SH-SY5Y (cell line): ENCODE measurements at regions not wholly inside any gene's neighbourhood (a gene's known extent, or its start where the extent isn't known, plus 50 kb on each side); places are given as distances from the start of the nearest gene placed in this dataset.

Source experiments
- GATA2 ChIP-seq: IDR thresholded peaks from 2 replicates; pipeline ENCODE4 v1.6.1; 2011; ENCODE audit warnings: mild to moderate bottlenecking, low read depth, low read length
- GATA3 ChIP-seq: IDR thresholded peaks from 2 replicates; pipeline ENCODE4 v1.6.1; 2011; ENCODE audit warnings: low read depth, mild to moderate bottlenecking, low read length, moderate library complexity

GRCh38 chr12:108053512-108053911, 75.6 kb upstream of the WSCD2 start:
- no peak for TF ChIP-seq GATA2
- no peak for TF ChIP-seq GATA3

- TF ChIP-seq GATA3 = no peak
- no peak for TF ChIP-seq GATA2
Measured at GRCh38 chr12:108054496-108054895, 74.6 kb upstream of the WSCD2 start.

- TF ChIP-seq GATA3 (no peak), GATA2 (no peak)
Measured at GRCh38 chr12:108055141-108055540, 73.9 kb upstream of the WSCD2 start.

GRCh38 chr12:108060067-108060466, 69.0 kb upstream of the WSCD2 start:
- no peak for TF ChIP-seq GATA2
- TF ChIP-seq GATA3 = no peak

- TF ChIP-seq GATA2 (no peak), GATA3 (no peak)
Measured at GRCh38 chr12:108060903-108061302, 68.2 kb upstream of the WSCD2 start.

- TF ChIP-seq GATA2 = no peak
- TF ChIP-seq GATA3 = no peak
Measured at GRCh38 chr12:108063192-108063591, 65.9 kb upstream of the WSCD2 start.

GRCh38 chr12:108065069-108065468, 64.0 kb upstream of the WSCD2 start:
- TF ChIP-seq GATA3 (no peak), GATA2 (no peak)

GRCh38 chr12:108066583-108067577, 62.2 kb upstream of the WSCD2 start:
- TF ChIP-seq GATA2 (no peak), GATA3 (no peak)

- TF ChIP-seq GATA3 = no peak
- TF ChIP-seq GATA2 = no peak
Measured at GRCh38 chr12:108069651-108070165, 59.4 kb upstream of the WSCD2 start.

- TF ChIP-seq GATA2 = no peak
- no peak for TF ChIP-seq GATA3
Measured at GRCh38 chr12:108075561-108075960, 53.5 kb upstream of the WSCD2 start.

GRCh38 chr12:108076556-108076955, 52.5 kb upstream of the WSCD2 start:
- no peak for TF ChIP-seq GATA3

GRCh38 chr12:108078428-108078827, 50.7 kb upstream of the WSCD2 start:
- TF ChIP-seq GATA3 = no peak
- no peak for TF ChIP-seq GATA2
